Stimulated activated CD4-positive, alpha-beta T cell treated with anti-CD3 and anti-CD28 coated beads, Interleukin-1b, Interleukin-23, amount 100 ng/mL, for 24 hours (primary cell): ENCODE measurements at regions not wholly inside any gene's neighbourhood (a gene's known extent, or its start where the extent isn't known, plus 50 kb on each side); places are given as distances from the start of the nearest gene placed in this dataset.

ENCODE experiments used
- DNase-seq, 4 experiments: peaks; one replicate each; pipeline ENCODE4 v3.0.0-alpha.2; 2020; ENCODE audit warnings: low read depth in 4 of 4, low spot score in 1 of 4

GRCh38 chr17:77320044-77320440 lies 179.3 kb downstream of the SEC14L1 start:
- DNase-seq = no peak

- no peak for DNase-seq
Measured at GRCh38 chr17:77320485-77321256, 179.9 kb downstream of the SEC14L1 start.

- DNase-seq = no peak
Measured at GRCh38 chr17:77321649-77322513, 181.1 kb downstream of the SEC14L1 start.

- DNase-seq = no peak
Measured at GRCh38 chr17:77322514-77323412, 182.0 kb downstream of the SEC14L1 start.

GRCh38 chr17:77323413-77324171 lies 182.8 kb downstream of the SEC14L1 start:
- DNase-seq = no peak

GRCh38 chr17:77324227-77324626 lies 183.5 kb downstream of the SEC14L1 start:
- no peak for DNase-seq

GRCh38 chr17:77325577-77326075 lies 184.9 kb downstream of the SEC14L1 start:
- no peak for DNase-seq

GRCh38 chr17:77326076-77326591 lies 185.4 kb downstream of the SEC14L1 start:
- no peak for DNase-seq

- no peak for DNase-seq
Measured at GRCh38 chr17:77326636-77327035, 185.9 kb downstream of the SEC14L1 start.

- no peak for DNase-seq
Measured at GRCh38 chr17:77327181-77327565, 186.4 kb downstream of the SEC14L1 start.

- DNase-seq = no peak
Measured at GRCh38 chr17:77327566-77328464, 187.0 kb downstream of the SEC14L1 start.

- DNase-seq = no peak
Measured at GRCh38 chr17:77328823-77329740, 188.3 kb downstream of the SEC14L1 start.

- no peak for DNase-seq
Measured at GRCh38 chr17:77329741-77330531, 189.2 kb downstream of the SEC14L1 start.

- no peak for DNase-seq
Measured at GRCh38 chr17:77330602-77331081, 189.9 kb downstream of the SEC14L1 start.

GRCh38 chr17:77331301-77331864 lies 190.6 kb downstream of the SEC14L1 start:
- peak; percentile 92 to 98 (median 96) for DNase-seq

- no peak for DNase-seq
Measured at GRCh38 chr17:77332034-77332971, 191.5 kb downstream of the SEC14L1 start.
